Vagina (tissue), 2 donors: ENCODE measurements at regions not wholly inside any gene's neighbourhood (a gene's known extent, or its start where the extent isn't known, plus 50 kb on each side); places are given as distances from the start of the nearest gene placed in this dataset.

Experiments used
- CTCF ChIP-seq, 3 experiments: fragments of 450-650 bp in 2 of 3; fragments of 200-600 bp in 1 of 3; sonication (generic) in 1 of 3; IDR thresholded peaks; one replicate each; pipeline ENCODE4 v1.5.1; 2017 to 2019; ENCODE audit warnings: antibody characterized with exemption in 3 of 3, mild to moderate bottlenecking in 2 of 3, moderate library complexity in 2 of 3
- POLR2A ChIP-seq, 2 donors: fragments of 450-650 bp; IDR thresholded peaks; one replicate each; pipeline ENCODE4 v1.6.1; 2017; ENCODE audit warnings: antibody characterized with exemption in 2 of 2, mild to moderate bottlenecking in 2 of 2, moderate library complexity in 2 of 2
- POLR2AphosphoS5 ChIP-seq, 2 donors: sonication (generic); formaldehyde crosslinking; IDR thresholded peaks; one replicate each; pipeline ENCODE4 v1.9.0; 2017; ENCODE audit warnings: antibody characterized with exemption in 2 of 2, mild to moderate bottlenecking in 2 of 2, low read depth in 1 of 2; ENCODE audit not compliant: insufficient read depth in 1 of 2

GRCh38 chr2:59389240-59389639 lies 1148.1 kb upstream of the FANCL start:
- TF ChIP-seq CTCF (IDR thresholded peaks at IDR 0.05) (no peak), POLR2A (IDR thresholded peaks at IDR 0.05) (no peak), POLR2AphosphoS5 (IDR thresholded peaks at IDR 0.05; ENCODE audit: insufficient read depth in 1 of 2, low read depth in 1 of 2) (peak in 1 of 2 donors; percentile 27)
